GM19395 (cell line): ENCODE measurements at regions not wholly inside any gene's neighbourhood (a gene's known extent, or its start where the extent isn't known, plus 50 kb on each side); places are given as distances from the start of the nearest gene placed in this dataset.
"Not testable (repeated sequence)": the region's sequence is repeated elsewhere in the genome, so short reads cannot be mapped to it uniquely, and the experiment has no call there.

Experiments
- ATAC-seq: cut with Tn5 transposase; IDR thresholded peaks from one replicate; pipeline ENCODE4 v1.9.1; 2021; ENCODE audit warnings: mild to moderate bottlenecking, moderate library complexity; ENCODE audit not compliant: unreplicated experiment

DNA sequence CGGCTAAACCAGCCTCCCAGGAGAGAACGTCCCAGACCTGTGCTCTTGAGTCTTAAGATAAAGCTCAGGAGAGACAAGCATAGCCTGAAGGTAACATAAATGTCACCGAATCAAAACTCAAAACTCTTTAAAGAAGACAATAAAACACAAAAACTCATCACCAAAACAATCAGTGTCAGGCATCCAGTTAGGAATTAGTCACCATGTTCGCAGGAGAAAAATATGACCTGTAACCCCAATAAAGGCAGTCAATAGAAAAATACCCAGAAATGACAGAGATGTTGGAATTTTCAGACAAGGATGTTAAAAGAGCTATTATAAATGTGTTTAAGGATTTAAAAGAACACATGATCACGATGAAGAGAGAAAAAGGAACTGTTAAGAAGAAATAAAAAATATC is 352.4 kb downstream of the BRD1 start:
- no peak for ATAC-seq

DNA sequence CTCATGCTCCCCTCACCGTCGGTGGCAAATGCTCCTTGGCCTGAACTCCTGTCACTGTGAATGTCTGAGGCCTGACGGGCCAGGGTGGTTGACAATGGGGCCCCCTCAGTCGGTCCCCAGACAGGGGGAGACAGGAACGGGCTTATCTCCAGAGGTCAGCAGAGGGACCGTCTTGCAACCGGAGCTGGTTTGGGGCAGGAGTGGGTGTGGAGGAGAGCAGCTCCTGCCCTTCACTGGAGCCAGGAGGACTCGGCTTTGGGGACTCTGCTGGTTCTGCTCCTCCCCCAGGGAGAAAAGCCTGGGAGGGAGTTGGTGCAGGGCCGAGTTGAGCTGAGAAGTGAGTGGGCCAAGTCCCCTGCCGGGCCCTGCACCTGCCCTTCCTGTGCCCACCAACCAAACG is 354.4 kb downstream of the BRD1 start:
- ATAC-seq: no peak

DNA sequence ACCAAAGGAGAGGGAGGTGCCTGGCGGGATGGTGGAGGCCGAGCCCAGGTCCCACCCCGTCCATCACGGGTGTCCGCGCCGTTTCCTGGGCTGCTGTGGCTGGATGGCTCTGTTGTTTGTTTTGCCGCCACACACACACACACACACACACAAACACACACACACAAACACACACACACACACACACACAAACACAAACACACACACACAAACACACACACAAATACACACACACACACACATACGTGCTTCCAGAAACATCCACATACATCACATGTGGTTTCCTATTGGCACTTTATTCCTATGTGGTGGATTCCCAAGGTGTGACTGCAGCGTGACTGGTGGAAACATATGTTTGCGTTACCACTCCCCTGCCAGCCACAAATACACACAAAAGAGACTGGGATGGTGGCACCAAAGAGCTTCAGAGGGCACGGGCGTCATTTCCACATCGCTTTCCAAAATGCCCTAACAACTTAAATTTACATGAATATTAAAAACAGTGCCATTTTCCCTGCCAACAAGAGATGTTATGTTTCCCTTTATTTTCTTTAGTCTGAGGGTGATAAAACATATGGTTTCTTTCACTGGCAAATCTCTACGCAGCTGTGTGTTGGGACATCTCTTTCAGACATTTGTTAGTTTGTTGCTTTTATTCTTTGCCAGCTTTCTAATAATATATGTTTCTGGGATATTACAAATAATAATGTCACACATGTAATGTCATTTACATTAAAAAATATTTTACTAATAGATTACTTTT is 356.8 kb downstream of the BRD1 start:
- no peak for ATAC-seq

GRCh38 chr22:49469896-49470740 is 357.6 kb downstream of the BRD1 start:
- no peak for ATAC-seq

DNA sequence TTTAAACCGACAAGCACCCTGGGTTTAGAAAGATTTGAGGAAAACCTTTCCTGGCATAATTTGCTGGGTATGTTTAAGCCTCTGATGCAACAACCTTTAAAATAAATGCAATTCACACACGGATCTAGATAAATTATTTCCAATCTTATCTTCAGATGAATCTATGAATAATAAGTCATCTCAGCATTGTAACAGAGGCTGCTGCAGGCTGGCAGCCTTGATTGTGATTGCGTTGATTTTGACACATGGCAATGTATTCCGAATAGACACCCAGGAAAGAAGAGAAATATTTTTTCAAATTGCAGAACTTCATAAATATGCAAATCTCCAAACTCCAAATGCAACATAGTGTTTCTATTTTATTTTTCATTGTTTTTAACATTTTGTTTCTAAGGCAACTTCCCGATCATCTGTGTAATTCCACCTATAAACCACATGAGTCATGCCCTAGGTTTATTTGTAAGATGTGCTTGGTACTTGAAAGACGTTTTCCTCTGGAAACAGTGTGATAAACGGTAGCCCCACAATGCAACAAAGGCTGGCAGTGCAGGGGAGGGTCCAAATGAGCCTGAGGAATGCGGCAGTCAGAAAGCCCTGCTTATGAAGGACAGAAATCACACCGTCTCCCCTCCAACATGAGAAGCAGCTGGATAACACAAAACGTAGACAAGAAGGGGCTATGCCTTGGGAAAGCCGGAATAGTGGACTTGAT is 359.0 kb downstream of the BRD1 start:
- ATAC-seq: no peak

GRCh38 chr22:49466878-49467595 is 360.6 kb downstream of the BRD1 start:
- no peak for ATAC-seq

DNA sequence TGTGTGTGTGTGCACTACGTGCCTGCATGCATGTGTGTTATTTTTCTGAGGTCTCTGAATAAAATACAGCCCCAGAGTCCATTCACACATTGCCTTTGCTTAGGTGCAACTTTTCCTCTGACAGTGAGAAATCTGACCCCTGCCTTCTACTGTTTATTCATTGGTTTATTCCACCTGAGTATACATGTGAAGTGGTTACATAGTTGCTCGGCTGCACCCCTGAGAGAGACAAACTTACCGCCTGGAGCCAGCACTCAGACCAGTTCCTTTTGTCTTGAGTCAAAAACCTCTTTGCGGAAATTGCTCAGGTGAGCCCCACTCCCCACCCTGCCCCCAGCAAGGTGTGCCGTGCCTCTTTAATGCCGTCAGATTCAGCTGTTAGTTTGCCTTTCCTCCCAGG is 363.6 kb downstream of the BRD1 start:
- ATAC-seq: no peak

DNA sequence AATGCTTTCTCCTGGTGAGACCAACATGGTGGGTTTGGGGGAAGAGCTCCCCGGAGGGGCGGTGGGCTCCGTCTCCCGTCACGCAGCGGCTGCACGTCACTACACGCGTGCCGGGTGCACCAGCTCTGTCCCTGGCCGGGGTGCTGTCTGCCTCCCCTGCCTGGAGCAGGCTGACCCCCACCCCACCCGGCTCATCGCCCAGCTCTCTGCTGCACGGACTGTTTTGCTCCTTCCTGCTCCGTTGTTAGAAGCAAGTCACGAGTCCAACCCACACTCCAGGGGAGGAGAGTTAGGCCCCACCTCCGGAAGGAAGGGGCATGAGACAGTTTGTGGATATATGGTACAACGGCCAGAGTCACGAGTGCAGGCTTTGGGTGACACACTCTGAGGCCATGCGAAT is 364.9 kb downstream of the BRD1 start:
- no peak for ATAC-seq

GRCh38 chr22:49462291-49462690 is 365.4 kb downstream of the BRD1 start:
- ATAC-seq: no peak

DNA sequence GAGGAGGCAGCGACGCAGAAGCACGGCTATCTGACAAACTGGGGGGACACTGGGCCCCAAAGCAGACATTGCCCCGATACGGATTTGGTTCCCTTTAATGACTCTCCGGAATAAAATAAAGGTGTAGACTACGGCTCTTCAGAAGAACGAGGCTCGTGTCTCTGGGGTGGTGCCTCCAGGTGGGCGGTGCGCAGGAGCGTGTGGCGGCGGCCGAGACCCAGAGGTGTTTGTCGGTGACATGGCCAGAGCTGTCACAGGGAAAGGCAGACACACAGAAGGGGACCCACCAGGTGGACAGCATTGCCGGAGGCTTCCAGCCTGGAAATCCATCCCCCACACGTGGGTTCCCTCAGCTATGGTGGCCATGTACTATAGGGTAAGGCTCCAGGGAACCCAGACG is 366.0 kb downstream of the BRD1 start:
- no peak for ATAC-seq

DNA sequence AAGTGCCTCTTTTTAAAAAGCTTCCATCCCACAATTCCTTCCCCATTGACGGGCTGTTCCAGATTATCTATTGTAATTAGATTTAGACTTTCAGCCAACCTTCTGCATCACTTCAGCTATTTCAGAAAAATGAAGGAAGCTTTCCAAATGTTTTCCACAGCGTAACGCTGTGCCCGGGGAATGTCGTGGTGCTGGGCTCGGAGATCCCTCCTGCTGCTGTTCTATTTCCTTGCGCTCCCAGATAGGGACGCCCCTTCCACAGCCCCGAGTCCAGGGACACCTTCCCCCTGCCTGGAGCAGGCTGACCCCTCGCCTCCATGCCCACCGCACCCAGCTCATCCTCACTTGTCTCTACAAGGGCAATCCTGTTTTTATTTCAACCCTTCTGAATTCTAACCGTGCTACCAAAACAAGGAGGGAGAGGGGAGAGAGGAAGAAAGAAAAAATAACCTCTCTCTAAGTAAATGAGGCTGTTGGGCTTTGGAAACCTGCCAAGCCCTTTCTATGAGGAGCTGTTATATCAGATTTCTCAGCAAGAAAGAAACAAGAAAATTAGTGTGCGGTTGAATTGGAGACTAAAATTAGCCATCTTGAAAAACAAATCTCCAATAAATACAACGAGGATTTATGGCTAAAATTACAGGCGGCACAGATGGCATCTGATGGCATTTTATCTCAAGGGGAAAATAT is 366.9 kb downstream of the BRD1 start:
- ATAC-seq: no peak

GRCh38 chr22:49460091-49460490 is 367.6 kb downstream of the BRD1 start:
- ATAC-seq: no peak

DNA sequence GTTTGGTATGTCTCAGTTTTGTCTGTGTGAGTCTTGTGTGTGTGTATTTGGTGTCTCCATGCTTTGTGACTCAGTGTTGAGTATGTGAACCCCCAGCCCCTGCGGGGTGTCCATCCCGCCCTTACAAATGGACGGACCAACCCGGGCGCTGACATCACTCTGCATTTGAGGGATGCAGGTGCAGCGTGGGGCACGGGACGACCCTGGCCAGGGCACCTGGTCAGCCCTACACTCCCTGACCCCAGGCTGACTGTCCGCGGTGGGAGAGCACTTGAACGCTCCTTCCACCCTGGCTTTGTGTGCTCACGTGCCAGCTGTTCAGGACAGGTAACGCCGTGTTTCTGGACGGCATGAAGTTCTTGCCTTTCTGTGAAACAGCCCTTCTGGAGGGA is 369.0 kb downstream of the BRD1 start:
- ATAC-seq: no peak

- no peak for ATAC-seq
Measured at GRCh38 chr22:49457946-49458707, 369.5 kb downstream of the BRD1 start.

DNA sequence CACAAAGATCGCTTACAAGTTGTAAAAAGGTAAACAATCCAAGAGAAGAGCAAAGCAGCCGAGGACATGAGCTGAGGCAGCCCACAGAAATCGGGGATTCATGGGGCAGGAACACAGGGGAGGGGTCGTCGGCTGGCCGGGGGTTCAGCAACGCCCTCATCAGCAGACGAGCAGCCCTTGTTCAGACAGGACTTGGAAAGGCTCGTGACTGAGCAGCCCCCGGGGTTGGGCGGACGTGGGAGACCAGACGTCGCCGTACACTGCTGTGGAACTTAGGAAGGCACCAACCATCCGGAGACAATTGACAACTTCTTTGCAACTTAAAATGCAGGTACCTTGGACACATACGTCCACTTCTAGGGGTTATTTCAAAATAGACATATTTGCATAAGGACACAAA is 370.5 kb downstream of the BRD1 start:
- no peak for ATAC-seq

DNA sequence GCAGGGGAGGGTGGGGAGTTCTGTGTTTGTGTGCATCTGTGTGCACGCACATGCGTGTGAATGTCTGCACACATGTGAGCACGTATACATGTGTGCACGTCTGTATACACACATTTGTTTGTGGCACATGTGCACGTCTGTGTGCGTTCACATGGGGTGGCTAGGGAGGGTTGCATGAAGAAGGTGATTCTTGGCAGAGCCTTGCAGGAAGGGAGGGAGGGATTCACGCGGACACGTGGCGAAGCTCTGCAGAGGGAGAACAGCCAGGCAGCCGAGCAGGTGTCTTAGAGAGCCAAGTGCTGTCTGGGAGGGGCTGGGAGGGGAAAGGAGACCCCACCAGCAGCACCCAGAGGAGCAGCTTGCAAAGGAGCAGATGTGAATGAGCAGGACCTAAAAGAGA is 372.1 kb downstream of the BRD1 start:
- no peak for ATAC-seq

GRCh38 chr22:49454726-49455125 is 372.9 kb downstream of the BRD1 start:
- ATAC-seq: no peak

GRCh38 chr22:49453771-49454170 is 373.9 kb downstream of the BRD1 start:
- ATAC-seq: no peak

GRCh38 chr22:49453019-49453418 is 374.7 kb downstream of the BRD1 start:
- not testable (repeated sequence) for ATAC-seq
